WTC11 (cell line): ENCODE measurements at regions not wholly inside any gene's neighbourhood (a gene's known extent, or its start where the extent isn't known, plus 50 kb on each side); places are given as distances from the start of the nearest gene placed in this dataset.

Source experiments
- CTCF ChIP-seq: fragments of 200-600 bp; IDR thresholded peaks from 2 replicates; pipeline ENCODE4 v1.8.0; 2022; ENCODE audit warnings: antibody characterized with exemption
- JUN ChIP-seq: sonication (generic); formaldehyde crosslinking; IDR thresholded peaks from 2 replicates; pipeline ENCODE4 v1.8.0; 2023; ENCODE audit warnings: mild to moderate bottlenecking, missing genetic modification reagents
- TEAD4 ChIP-seq: sonication (generic); formaldehyde crosslinking; IDR thresholded peaks from 2 replicates; pipeline ENCODE4 v1.8.0; 2022; ENCODE audit warnings: mild to moderate bottlenecking, missing genetic modification reagents
- ZBTB21 ChIP-seq: sonication (generic); formaldehyde crosslinking; IDR thresholded peaks from 2 replicates; pipeline ENCODE4 v1.8.1; 2023; ENCODE audit warnings: mild to moderate bottlenecking, missing genetic modification reagents, borderline replicate concordance
- ZNF219 ChIP-seq: sonication (generic); formaldehyde crosslinking; IDR thresholded peaks from 2 replicates; pipeline ENCODE4 v1.8.0; 2023; ENCODE audit warnings: missing genetic modification reagents, mild to moderate bottlenecking, borderline replicate concordance
- ZNF232 ChIP-seq: sonication (generic); formaldehyde crosslinking; IDR thresholded peaks from 2 replicates; pipeline ENCODE4 v1.8.0; 2022; ENCODE audit warnings: mild to moderate bottlenecking, missing genetic modification reagents
- TF ChIP-seq, protein P1 (sequence below): sonication (generic); formaldehyde crosslinking; IDR thresholded peaks from 2 replicates; pipeline ENCODE4 v1.8.1; 2022; ENCODE audit warnings: mild to moderate bottlenecking, missing genetic modification reagents, moderate library complexity, borderline replicate concordance
- TF ChIP-seq, protein P2 (sequence below): sonication (generic); formaldehyde crosslinking; IDR thresholded peaks from 2 replicates; pipeline ENCODE4 v1.8.0; 2022; ENCODE audit warnings: mild to moderate bottlenecking, missing genetic modification reagents
- TF ChIP-seq, protein P3 (sequence below): fragments of 250-450 bp; sonication (Bioruptor Pico); IDR thresholded peaks from 2 replicates; pipeline ENCODE4 v2.1.2; 2022; ENCODE audit warnings: mild to moderate bottlenecking, moderate library complexity

GRCh38 chr6:1485678-1486077 is 96.3 kb downstream of the FOXF2 start:
- TF ChIP-seq CTCF (no peak), ZNF219 (CRISPR knock-in tag) (no peak), ZNF232 (CRISPR knock-in tag) (no peak), TEAD4 (CRISPR knock-in tag) (no peak), ZBTB21 (CRISPR knock-in tag) (no peak), JUN (CRISPR knock-in tag) (no peak)
- TF ChIP-seq, protein P1, sequence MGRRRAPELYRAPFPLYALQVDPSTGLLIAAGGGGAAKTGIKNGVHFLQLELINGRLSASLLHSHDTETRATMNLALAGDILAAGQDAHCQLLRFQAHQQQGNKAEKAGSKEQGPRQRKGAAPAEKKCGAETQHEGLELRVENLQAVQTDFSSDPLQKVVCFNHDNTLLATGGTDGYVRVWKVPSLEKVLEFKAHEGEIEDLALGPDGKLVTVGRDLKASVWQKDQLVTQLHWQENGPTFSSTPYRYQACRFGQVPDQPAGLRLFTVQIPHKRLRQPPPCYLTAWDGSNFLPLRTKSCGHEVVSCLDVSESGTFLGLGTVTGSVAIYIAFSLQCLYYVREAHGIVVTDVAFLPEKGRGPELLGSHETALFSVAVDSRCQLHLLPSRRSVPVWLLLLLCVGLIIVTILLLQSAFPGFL (CRISPR knock-in tag): no peak
- TF ChIP-seq, protein P2, sequence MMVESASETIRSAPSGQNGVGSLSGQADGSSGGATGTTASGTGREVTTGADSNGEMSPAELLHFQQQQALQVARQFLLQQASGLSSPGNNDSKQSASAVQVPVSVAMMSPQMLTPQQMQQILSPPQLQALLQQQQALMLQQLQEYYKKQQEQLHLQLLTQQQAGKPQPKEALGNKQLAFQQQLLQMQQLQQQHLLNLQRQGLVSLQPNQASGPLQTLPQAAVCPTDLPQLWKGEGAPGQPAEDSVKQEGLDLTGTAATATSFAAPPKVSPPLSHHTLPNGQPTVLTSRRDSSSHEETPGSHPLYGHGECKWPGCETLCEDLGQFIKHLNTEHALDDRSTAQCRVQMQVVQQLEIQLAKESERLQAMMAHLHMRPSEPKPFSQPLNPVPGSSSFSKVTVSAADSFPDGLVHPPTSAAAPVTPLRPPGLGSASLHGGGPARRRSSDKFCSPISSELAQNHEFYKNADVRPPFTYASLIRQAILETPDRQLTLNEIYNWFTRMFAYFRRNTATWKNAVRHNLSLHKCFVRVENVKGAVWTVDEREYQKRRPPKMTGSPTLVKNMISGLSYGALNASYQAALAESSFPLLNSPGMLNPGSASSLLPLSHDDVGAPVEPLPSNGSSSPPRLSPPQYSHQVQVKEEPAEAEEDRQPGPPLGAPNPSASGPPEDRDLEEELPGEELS (CRISPR knock-in tag): no peak
- TF ChIP-seq, protein P3, sequence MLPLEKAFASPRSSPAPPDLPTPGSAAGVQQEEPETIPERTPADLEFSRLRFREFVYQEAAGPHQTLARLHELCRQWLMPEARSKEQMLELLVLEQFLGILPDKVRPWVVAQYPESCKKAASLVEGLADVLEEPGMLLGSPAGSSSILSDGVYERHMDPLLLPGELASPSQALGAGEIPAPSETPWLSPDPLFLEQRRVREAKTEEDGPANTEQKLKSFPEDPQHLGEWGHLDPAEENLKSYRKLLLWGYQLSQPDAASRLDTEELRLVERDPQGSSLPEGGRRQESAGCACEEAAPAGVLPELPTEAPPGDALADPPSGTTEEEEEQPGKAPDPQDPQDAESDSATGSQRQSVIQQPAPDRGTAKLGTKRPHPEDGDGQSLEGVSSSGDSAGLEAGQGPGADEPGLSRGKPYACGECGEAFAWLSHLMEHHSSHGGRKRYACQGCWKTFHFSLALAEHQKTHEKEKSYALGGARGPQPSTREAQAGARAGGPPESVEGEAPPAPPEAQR: no peak
